ENCODE measurements at regions not wholly inside any gene's neighbourhood (a gene's known extent, or its start where the extent isn't known, plus 50 kb on each side); places are given as distances from the start of the nearest gene placed in this dataset.
"Not testable (repeated sequence)": the region's sequence is repeated elsewhere in the genome, so short reads cannot be mapped to it uniquely, and the experiment has no call there.

GRCh38 chr10:4151466-4151865, 366.5 kb upstream of the KLF6 start:
- TF ChIP-seq CTCF (IDR thresholded peaks at IDR 0.05) = no peak
- no peak for TF ChIP-seq POLR2A (IDR thresholded peaks at IDR 0.05)
- no peak overlapping the region for H3K4me3 ChIP-seq
- H3K4me1 ChIP-seq = no peaks in the 10 kb centered on the region
- H3K9me3 ChIP-seq = no peaks in the 10 kb centered on the region
- H3K27me3 ChIP-seq = no peaks in the 10 kb centered on the region
- WGBS, 2 donors = 57 to 68% methylated on average over 10 to 16 of the region's 16 CpGs
- DNase-seq = peak; percentile 24
- intact Hi-C loops (cut with DNase I; ENCODE audit: low total_unique reads) = no loop called here
- H3K36me3 ChIP-seq (ENCODE audit: low read depth, missing control alignments) = no peaks in the 10 kb centered on the region
- no peak overlapping the region for H3K27ac ChIP-seq

GRCh38 chr10:4150676-4151075, 365.7 kb upstream of the KLF6 start:
- Histone ChIP-seq H3K36me3 (ENCODE audit: low read depth, missing control alignments) (no peaks in the 10 kb centered on the region), H3K9me3 (no peaks in the 10 kb centered on the region), H3K4me1 (no peaks in the 10 kb centered on the region), H3K27ac (no peak overlapping the region), H3K27me3 (no peaks in the 10 kb centered on the region), H3K4me3 (no peak overlapping the region)
- WGBS, 2 donors = 72 to 85% methylated on average over 4 of the region's 4 CpGs
- TF ChIP-seq POLR2A (IDR thresholded peaks at IDR 0.05) (no peak), CTCF (IDR thresholded peaks at IDR 0.05) (no peak)
- no peak for DNase-seq
- intact Hi-C loops (cut with DNase I; ENCODE audit: low total_unique reads) = no loop called here

GRCh38 chr10:4149460-4149859, 364.5 kb upstream of the KLF6 start:
- H3K4me1 ChIP-seq; H3K27ac ChIP-seq; H3K36me3 ChIP-seq (ENCODE audit: low read depth, missing control alignments); intact Hi-C loops (cut with DNase I; ENCODE audit: low total_unique reads); H3K27me3 ChIP-seq; H3K9me3 ChIP-seq: not testable (repeated sequence)
- peak overlapping the region; percentile 7 to 48 for H3K4me3 ChIP-seq
- DNase-seq = peak; percentile 69
- 61 to 73% methylated on average over 14 of the region's 14 CpGs for WGBS, 2 donors

- H3K4me3 ChIP-seq = no peak overlapping the region
- no peak for TF ChIP-seq CTCF (IDR thresholded peaks at IDR 0.05)
- no peak for TF ChIP-seq POLR2A (IDR thresholded peaks at IDR 0.05)
- no peaks in the 10 kb centered on the region for H3K36me3 ChIP-seq (ENCODE audit: low read depth, missing control alignments)
- H3K27me3 ChIP-seq = no peaks in the 10 kb centered on the region
- intact Hi-C loops (cut with DNase I; ENCODE audit: low total_unique reads) = no loop called here
- no peak for DNase-seq
- H3K27ac ChIP-seq = no peak overlapping the region
- H3K4me1 ChIP-seq = no peaks in the 10 kb centered on the region
- no peaks in the 10 kb centered on the region for H3K9me3 ChIP-seq
These were observed 362.2 kb upstream of the KLF6 start for GRCh38 chr10:4147245-4147644.

- no peaks in the 10 kb centered on the region for H3K36me3 ChIP-seq (ENCODE audit: low read depth, missing control alignments)
- TF ChIP-seq POLR2A (IDR thresholded peaks at IDR 0.05) (no peak), CTCF (IDR thresholded peaks at IDR 0.05) (no peak)
- H3K4me3 ChIP-seq = no peak overlapping the region
- intact Hi-C loops (cut with DNase I; ENCODE audit: low total_unique reads) = no loop called here
- no peaks in the 10 kb centered on the region for H3K9me3 ChIP-seq
- no peaks in the 10 kb centered on the region for H3K4me1 ChIP-seq
- no peak overlapping the region for H3K27ac ChIP-seq
- no peaks in the 10 kb centered on the region for H3K27me3 ChIP-seq
- 84 to 94% methylated on average over 6 of the region's 6 CpGs for WGBS, 2 donors
- no peak for DNase-seq
These were observed 359.8 kb upstream of the KLF6 start for GRCh38 chr10:4144817-4145216.

All from testis (tissue), 2 donors.